Activated naive CD8-positive, alpha-beta T cell treated with anti-CD3 and anti-CD28 coated beads, Interleukin-2, amount 10 ng/mL, durations not matched to agents 7 days and 5 days (primary cell): ENCODE measurements at regions not wholly inside any gene's neighbourhood (a gene's known extent, or its start where the extent isn't known, plus 50 kb on each side); places are given as distances from the start of the nearest gene placed in this dataset.

Experiments used
- ATAC-seq: fragments of 150-1000 bp; cut with Tn5 transposase; one replicate; pipeline ENCODE4 v1.10.0; 2021; ENCODE audit warnings: low read depth, moderate library complexity
- POLR2A ChIA-PET: fragments of 350-600 bp; sonication (Branson Sonifier 250); formaldehyde crosslinking; loops from one replicate; lab custom pipeline; 2021; ENCODE audit warnings: antibody characterized with exemption; lab: Charles Lee
- DNase-seq: peaks from one replicate; pipeline ENCODE4 v3.0.0; 2021
- H3K27ac Mint-ChIP-seq: one replicate; pipeline ENCODE4 v1.8.0; 2022; ENCODE audit warnings: mild to moderate bottlenecking, mixed read lengths
- H3K27me3 Mint-ChIP-seq: one replicate; pipeline ENCODE4 v1.8.0; 2022; ENCODE audit warnings: mild to moderate bottlenecking, moderate library complexity, mixed read lengths
- H3K36me3 Mint-ChIP-seq: one replicate; pipeline ENCODE4 v1.8.0; 2021; ENCODE audit warnings: mild to moderate bottlenecking, mixed read lengths
- H3K4me1 Mint-ChIP-seq: one replicate; pipeline ENCODE4 v1.8.0; 2021; ENCODE audit warnings: mixed read lengths
- H3K4me3 Mint-ChIP-seq: one replicate; pipeline ENCODE4 v1.8.0; 2022; ENCODE audit warnings: mild to moderate bottlenecking, moderate library complexity, mixed read lengths
- H3K9me3 Mint-ChIP-seq: one replicate; pipeline ENCODE4 v1.8.0; 2021; ENCODE audit warnings: mixed read lengths

DNA sequence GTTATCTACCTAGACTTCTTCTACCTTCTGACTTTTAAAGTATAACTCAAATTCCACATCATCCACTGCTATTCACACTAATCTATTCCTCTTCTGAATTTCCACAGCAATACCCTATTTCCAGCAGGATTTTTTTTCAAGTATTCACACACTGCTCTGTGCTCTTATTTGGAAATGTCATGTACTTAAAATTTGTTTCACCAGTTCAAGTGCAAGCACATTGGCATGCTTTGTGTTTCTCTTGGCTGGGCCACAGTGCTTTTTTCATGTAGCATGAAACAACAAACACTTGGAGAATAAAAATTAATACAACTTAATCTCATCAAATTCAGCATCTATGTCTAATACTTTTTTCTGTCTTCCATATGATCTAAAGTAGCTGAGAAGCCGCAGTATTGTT lies 161.8 kb upstream of the PCDH18 start:
- ATAC-seq: no peak
- Mint-ChIP-seq H3K9me3 (peaks cover 2% of the 10 kb centered on the region), H3K27ac (no peak overlapping the region), H3K36me3 (no peaks in the 10 kb centered on the region), H3K4me3 (no peak overlapping the region), H3K4me1 (no peaks in the 10 kb centered on the region), H3K27me3 (no peaks in the 10 kb centered on the region)
- no peak for DNase-seq
- POLR2A ChIA-PET: no interaction called here

- peaks cover 2% of the 10 kb centered on the region for H3K9me3 Mint-ChIP-seq
- no peaks in the 10 kb centered on the region for H3K4me1 Mint-ChIP-seq
- H3K27ac Mint-ChIP-seq: no peak overlapping the region
- H3K27me3 Mint-ChIP-seq: no peaks in the 10 kb centered on the region
- POLR2A ChIA-PET: no interaction called here
- ATAC-seq (no peak), DNase-seq (no peak)
- H3K4me3 Mint-ChIP-seq: no peak overlapping the region
- H3K36me3 Mint-ChIP-seq: no peaks in the 10 kb centered on the region
Observed at GRCh38 chr4:137693641-137694040, 161.3 kb upstream of the PCDH18 start.

DNA sequence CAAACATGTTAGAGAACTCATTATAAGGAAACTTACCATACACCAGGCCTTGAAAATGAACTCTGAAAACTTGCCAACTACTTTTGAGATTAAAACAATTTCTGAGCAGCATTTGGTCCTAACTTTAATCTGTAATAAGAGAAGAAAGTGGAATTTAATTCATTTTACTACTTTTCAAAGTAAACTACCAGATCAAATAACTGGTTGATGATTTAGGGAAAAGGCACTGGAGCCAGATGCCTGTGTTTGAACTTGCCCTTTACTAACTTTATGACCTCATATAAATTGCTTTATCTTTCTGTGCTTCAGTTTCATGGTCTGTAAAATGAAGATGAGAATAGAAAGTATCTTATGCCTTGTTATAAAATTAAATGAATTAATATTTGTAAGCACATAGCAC lies 159.9 kb upstream of the PCDH18 start:
- no peaks in the 10 kb centered on the region for H3K4me1 Mint-ChIP-seq
- DNase-seq: no peak
- no peak for ATAC-seq
- POLR2A ChIA-PET: no interaction called here
- no peak overlapping the region for H3K27ac Mint-ChIP-seq
- H3K4me3 Mint-ChIP-seq: no peak overlapping the region
- H3K27me3 Mint-ChIP-seq: no peaks in the 10 kb centered on the region
- no peaks in the 10 kb centered on the region for H3K36me3 Mint-ChIP-seq
- H3K9me3 Mint-ChIP-seq: peaks cover 2% of the 10 kb centered on the region

GRCh38 chr4:137688651-137689050 lies 156.4 kb upstream of the PCDH18 start:
- ATAC-seq (no peak), DNase-seq (no peak)
- H3K9me3 Mint-ChIP-seq: no peaks in the 10 kb centered on the region
- no peaks in the 10 kb centered on the region for H3K36me3 Mint-ChIP-seq
- no peaks in the 10 kb centered on the region for H3K4me1 Mint-ChIP-seq
- no peak overlapping the region for H3K27ac Mint-ChIP-seq
- no peaks in the 10 kb centered on the region for H3K27me3 Mint-ChIP-seq
- no peak overlapping the region for H3K4me3 Mint-ChIP-seq
- POLR2A ChIA-PET: no interaction called here

DNA sequence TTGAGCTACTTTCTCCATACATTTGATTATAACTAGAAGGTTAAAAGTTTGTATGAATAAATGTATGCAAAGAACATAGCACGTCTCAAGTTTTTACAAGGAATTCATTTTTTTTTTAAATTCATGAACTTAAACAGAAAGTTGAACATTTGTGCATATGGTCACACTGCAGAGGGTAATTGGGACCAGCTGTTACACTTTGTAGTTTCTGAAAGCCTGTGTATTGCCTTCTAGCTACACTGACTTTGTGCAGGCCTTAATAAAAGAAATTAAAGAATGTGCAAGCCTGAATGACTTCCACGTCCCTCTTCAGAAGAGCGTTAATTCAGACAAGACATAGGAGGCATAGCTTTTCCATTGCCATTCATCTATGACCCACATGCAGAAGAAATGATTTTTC lies 153.1 kb upstream of the PCDH18 start:
- POLR2A ChIA-PET: no interaction called here
- DNase-seq (no peak), ATAC-seq (no peak)
- Mint-ChIP-seq H3K9me3 (no peaks in the 10 kb centered on the region), H3K4me1 (no peaks in the 10 kb centered on the region), H3K27ac (no peak overlapping the region), H3K36me3 (no peaks in the 10 kb centered on the region), H3K27me3 (no peaks in the 10 kb centered on the region), H3K4me3 (no peak overlapping the region)

DNA sequence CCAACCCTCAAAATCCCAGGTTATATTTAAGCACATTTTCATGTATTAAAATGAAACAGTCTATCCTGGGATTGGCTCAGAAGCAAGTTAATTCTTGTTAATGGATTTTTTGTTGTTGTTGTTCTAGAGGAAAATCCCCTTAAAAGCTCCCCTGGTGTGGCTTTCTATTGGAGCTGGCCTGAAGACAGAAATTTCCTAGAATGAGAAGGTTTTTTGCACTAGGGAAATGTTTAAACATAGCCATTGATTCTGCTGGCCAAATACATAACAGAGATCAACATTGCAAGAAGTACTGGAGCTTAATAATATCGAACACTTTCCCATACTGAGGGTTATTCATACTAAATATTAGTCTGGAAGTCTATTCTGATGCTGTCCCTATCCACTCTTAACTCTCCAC lies 148.8 kb upstream of the PCDH18 start:
- Mint-ChIP-seq H3K4me1 (no peaks in the 10 kb centered on the region), H3K4me3 (no peak overlapping the region), H3K27ac (no peak overlapping the region), H3K36me3 (no peaks in the 10 kb centered on the region), H3K9me3 (no peaks in the 10 kb centered on the region), H3K27me3 (no peaks in the 10 kb centered on the region)
- DNase-seq (no peak), ATAC-seq (no peak)
- POLR2A ChIA-PET: no interaction called here

DNA sequence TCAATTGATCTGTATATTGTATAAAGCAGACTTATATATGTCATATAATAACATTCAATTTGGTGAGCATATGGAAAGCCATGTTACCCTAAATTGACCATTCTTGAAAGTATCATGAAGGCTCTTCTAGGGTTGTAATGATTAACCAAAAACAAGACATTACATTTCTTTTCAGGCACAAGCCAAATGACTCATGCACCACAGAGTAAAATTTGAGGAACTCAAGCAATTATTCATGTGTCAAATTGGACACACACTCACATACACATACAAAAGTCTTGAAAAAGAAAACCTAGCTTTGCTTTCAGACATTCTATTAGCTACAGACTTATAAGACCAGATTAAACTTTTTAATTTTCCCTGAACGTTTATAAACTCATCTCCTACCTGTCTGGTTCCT lies 146.5 kb upstream of the PCDH18 start:
- no peak overlapping the region for H3K27ac Mint-ChIP-seq
- ATAC-seq (no peak), DNase-seq (no peak)
- H3K4me3 Mint-ChIP-seq: no peak overlapping the region
- POLR2A ChIA-PET: no interaction called here
- no peaks in the 10 kb centered on the region for H3K9me3 Mint-ChIP-seq
- no peaks in the 10 kb centered on the region for H3K27me3 Mint-ChIP-seq
- no peaks in the 10 kb centered on the region for H3K4me1 Mint-ChIP-seq
- no peaks in the 10 kb centered on the region for H3K36me3 Mint-ChIP-seq

DNA sequence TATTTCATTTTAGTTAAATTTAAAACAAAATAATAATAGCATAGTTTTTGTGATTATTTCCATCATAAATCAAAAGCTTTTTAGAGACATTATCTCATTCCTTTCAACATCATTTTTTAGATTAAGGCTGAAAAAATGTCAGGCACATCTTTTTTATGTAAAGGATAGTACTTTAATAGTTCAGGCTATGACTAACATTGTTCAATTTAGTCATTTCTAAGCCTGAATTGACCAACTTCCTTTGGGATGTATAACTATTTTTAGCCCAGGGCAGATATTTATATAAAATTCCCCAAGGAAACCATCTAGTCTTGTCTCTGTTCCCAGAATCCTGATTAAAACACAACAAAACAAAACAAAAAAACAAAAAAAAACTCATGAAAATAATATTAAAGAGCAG lies 145.6 kb upstream of the PCDH18 start:
- ATAC-seq: no peak
- POLR2A ChIA-PET: no interaction called here
- Mint-ChIP-seq H3K27ac (no peak overlapping the region), H3K9me3 (no peaks in the 10 kb centered on the region), H3K36me3 (no peaks in the 10 kb centered on the region), H3K4me1 (no peaks in the 10 kb centered on the region), H3K27me3 (no peaks in the 10 kb centered on the region), H3K4me3 (no peak overlapping the region)
- DNase-seq: no peak

GRCh38 chr4:137676357-137676998 lies 144.2 kb upstream of the PCDH18 start:
- Mint-ChIP-seq H3K9me3 (no peaks in the 10 kb centered on the region), H3K4me3 (no peak overlapping the region), H3K27me3 (no peaks in the 10 kb centered on the region), H3K27ac (no peak overlapping the region), H3K36me3 (no peaks in the 10 kb centered on the region), H3K4me1 (no peaks in the 10 kb centered on the region)
- ATAC-seq: no peak
- DNase-seq: no peak
- POLR2A ChIA-PET: no interaction called here

DNA sequence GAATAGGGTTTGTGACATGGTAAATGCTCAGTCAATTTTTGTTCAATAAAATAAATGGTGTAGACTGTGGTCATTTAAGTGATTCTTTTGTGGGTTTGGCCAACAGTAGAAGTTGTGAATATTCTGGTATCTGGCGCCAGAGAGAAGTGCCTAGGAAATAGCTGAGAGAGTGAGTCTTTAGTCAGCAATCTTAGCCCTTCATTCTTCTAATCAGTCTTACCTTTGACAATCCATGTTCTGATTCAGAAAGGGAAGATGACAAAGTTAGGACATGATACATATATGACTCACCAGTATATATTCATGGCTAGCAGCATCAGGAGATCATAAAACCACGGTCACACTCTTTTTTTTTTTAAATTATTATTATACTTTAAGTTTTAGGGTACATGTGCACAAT lies 141.8 kb upstream of the PCDH18 start:
- Mint-ChIP-seq H3K4me3 (no peak overlapping the region), H3K27ac (no peak overlapping the region), H3K4me1 (no peaks in the 10 kb centered on the region), H3K27me3 (no peaks in the 10 kb centered on the region), H3K36me3 (no peaks in the 10 kb centered on the region), H3K9me3 (no peaks in the 10 kb centered on the region)
- no peak for DNase-seq
- no peak for ATAC-seq
- POLR2A ChIA-PET: no interaction called here

GRCh38 chr4:137668885-137669545 lies 136.7 kb upstream of the PCDH18 start:
- DNase-seq: no peak

DNA sequence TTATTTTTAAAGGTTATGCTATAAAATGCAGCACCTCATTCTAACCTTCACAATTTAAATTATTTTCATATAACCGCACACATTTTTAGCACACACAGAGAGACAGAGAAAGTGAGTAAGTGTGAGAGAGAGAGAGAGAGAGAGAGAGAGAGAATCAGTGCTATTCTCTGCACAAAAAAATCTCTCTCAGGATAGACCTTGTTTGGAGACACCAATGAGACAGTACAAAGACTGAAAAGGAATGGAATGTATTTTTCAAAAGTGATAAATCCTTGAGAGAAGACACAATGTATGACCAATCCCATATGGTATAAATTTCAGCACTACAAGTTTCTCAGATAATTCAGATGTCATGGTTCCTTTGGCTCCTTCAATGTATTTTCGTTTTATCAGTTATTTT lies 132.1 kb upstream of the PCDH18 start:
- DNase-seq: no peak
- no peak overlapping the region for H3K27ac Mint-ChIP-seq
- H3K4me1 Mint-ChIP-seq: no peaks in the 10 kb centered on the region
- peaks cover 2% of the 10 kb centered on the region for H3K9me3 Mint-ChIP-seq
- H3K4me3 Mint-ChIP-seq: no peak overlapping the region
- POLR2A ChIA-PET: no interaction called here
- no peaks in the 10 kb centered on the region for H3K36me3 Mint-ChIP-seq
- ATAC-seq: no peak
- H3K27me3 Mint-ChIP-seq: no peaks in the 10 kb centered on the region

More at GRCh38 chr4:137668885-137669545, 136.7 kb upstream of the PCDH18 start:
- POLR2A ChIA-PET: no interaction called here
- no peak for ATAC-seq
- no peaks in the 10 kb centered on the region for H3K9me3 Mint-ChIP-seq
- no peak overlapping the region for H3K4me3 Mint-ChIP-seq
- H3K4me1 Mint-ChIP-seq: no peaks in the 10 kb centered on the region
- H3K27me3 Mint-ChIP-seq: no peaks in the 10 kb centered on the region
- no peak overlapping the region for H3K27ac Mint-ChIP-seq
- no peaks in the 10 kb centered on the region for H3K36me3 Mint-ChIP-seq

GRCh38 chr4:137664046-137664387 lies 131.7 kb upstream of the PCDH18 start:
- no peaks in the 10 kb centered on the region for H3K27me3 Mint-ChIP-seq
- H3K4me3 Mint-ChIP-seq: no peak overlapping the region
- H3K9me3 Mint-ChIP-seq: peaks cover 2% of the 10 kb centered on the region
- H3K27ac Mint-ChIP-seq: no peak overlapping the region
- ATAC-seq (no peak), DNase-seq (no peak)
- H3K4me1 Mint-ChIP-seq: no peaks in the 10 kb centered on the region
- POLR2A ChIA-PET: no interaction called here
- H3K36me3 Mint-ChIP-seq: no peaks in the 10 kb centered on the region

DNA sequence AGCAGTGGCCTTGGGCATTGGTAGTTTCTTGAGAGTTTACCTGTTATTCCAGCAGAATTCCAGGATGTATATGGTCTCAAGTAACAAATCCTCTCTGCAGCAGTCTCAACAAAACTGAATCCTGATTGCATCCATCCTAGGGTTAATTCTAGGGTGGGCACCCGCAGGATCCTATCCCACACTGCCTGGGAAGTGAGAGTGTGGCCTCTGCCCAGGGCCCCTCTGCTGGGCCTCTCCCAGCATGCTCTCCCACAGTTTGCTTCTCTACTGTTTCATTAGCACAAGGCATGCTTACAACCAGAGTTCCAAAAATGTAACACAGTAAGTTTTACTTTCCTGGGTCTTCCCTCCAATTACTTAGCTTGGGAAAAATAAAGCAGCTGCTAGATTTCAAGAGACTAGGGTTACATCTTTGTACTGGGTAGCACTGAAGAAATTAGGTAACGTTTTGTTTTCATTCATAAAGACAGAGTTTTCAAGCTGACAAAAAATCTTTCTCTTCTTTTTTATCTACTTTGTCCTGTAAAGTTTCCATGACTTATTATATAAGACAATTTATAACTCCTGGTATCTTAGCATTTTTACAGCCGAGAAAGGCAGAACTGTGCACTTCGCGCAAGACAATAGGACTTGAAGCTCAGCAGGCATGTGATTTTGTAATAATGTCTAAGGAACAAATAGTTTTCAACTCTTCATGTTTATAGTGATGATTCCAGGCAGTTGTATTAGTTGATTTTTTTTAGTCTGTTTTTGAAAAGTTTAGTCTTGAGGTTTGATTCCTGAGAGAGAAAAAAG lies 131.2 kb upstream of the PCDH18 start:
- H3K27ac Mint-ChIP-seq: no peak overlapping the region
- H3K4me1 Mint-ChIP-seq: no peaks in the 10 kb centered on the region
- no peak for DNase-seq
- no peak for ATAC-seq
- no peaks in the 10 kb centered on the region for H3K27me3 Mint-ChIP-seq
- H3K36me3 Mint-ChIP-seq: no peaks in the 10 kb centered on the region
- peaks cover 2% of the 10 kb centered on the region for H3K9me3 Mint-ChIP-seq
- POLR2A ChIA-PET: no interaction called here
- H3K4me3 Mint-ChIP-seq: no peak overlapping the region
